CD4-positive, alpha-beta T cell treated with Interleukin-4 for 4 hours (primary cell): ENCODE measurements at regions not wholly inside any gene's neighbourhood (a gene's known extent, or its start where the extent isn't known, plus 50 kb on each side); places are given as distances from the start of the nearest gene placed in this dataset.

Source experiments
- DNase-seq: peaks from one replicate; pipeline ENCODE4 v3.0.0-alpha.2; 2020

GRCh38 chr9:21672140-21672539, 130.3 kb upstream of the MTAP start:
- DNase-seq, result no peak

GRCh38 chr9:21672761-21673160, 129.7 kb upstream of the MTAP start:
- no peak for DNase-seq

- no peak for DNase-seq
Observed at GRCh38 chr9:21674894-21675293, 127.5 kb upstream of the MTAP start.

GRCh38 chr9:21677387-21677786, 125.0 kb upstream of the MTAP start:
- no peak for DNase-seq

- DNase-seq, result no peak
Observed at GRCh38 chr9:21677834-21678233, 124.6 kb upstream of the MTAP start.

- no peak for DNase-seq
Observed at GRCh38 chr9:21679432-21679831, 123.0 kb upstream of the MTAP start.

- DNase-seq, result no peak
Observed at GRCh38 chr9:21680590-21680989, 121.8 kb upstream of the MTAP start.

- DNase-seq, result no peak
Observed at GRCh38 chr9:21681641-21682040, 120.8 kb upstream of the MTAP start.

GRCh38 chr9:21682381-21682780, 120.1 kb upstream of the MTAP start:
- DNase-seq, result no peak

- no peak for DNase-seq
Observed at GRCh38 chr9:21682981-21683380, 119.5 kb upstream of the MTAP start.

- no peak for DNase-seq
Observed at GRCh38 chr9:21683484-21684175, 118.8 kb upstream of the MTAP start.

GRCh38 chr9:21684231-21684630, 118.2 kb upstream of the MTAP start:
- DNase-seq, result no peak

GRCh38 chr9:21684831-21685362, 117.5 kb upstream of the MTAP start:
- peak; percentile 30 for DNase-seq

- DNase-seq, result no peak
Observed at GRCh38 chr9:21685502-21685901, 116.9 kb upstream of the MTAP start.

GRCh38 chr9:21686738-21687137, 115.7 kb upstream of the MTAP start:
- DNase-seq, result no peak

- DNase-seq, result no peak
Observed at GRCh38 chr9:21687351-21687750, 115.1 kb upstream of the MTAP start.

- no peak for DNase-seq
Observed at GRCh38 chr9:21688108-21689102, 114.0 kb upstream of the MTAP start.

GRCh38 chr9:21689854-21690253, 112.6 kb upstream of the MTAP start:
- no peak for DNase-seq

- no peak for DNase-seq
Observed at GRCh38 chr9:21690561-21690960, 111.9 kb upstream of the MTAP start.

GRCh38 chr9:21692390-21692789, 110.0 kb upstream of the MTAP start:
- DNase-seq, result no peak

- no peak for DNase-seq
Observed at GRCh38 chr9:21694424-21694823, 108.0 kb upstream of the MTAP start.

- DNase-seq, result no peak
Observed at GRCh38 chr9:21695443-21695842, 107.0 kb upstream of the MTAP start.

- no peak for DNase-seq
Observed at GRCh38 chr9:21695874-21696341, 106.5 kb upstream of the MTAP start.

- DNase-seq, result no peak
Observed at GRCh38 chr9:21696411-21696871, 106.0 kb upstream of the MTAP start.
